Astrocyte (in vitro differentiated cells and primary cell): ENCODE measurements at regions not wholly inside any gene's neighbourhood (a gene's known extent, or its start where the extent isn't known, plus 50 kb on each side); places are given as distances from the start of the nearest gene placed in this dataset.

Experiments used
- DNase-seq: peaks from one replicate; pipeline ENCODE4 v3.0.0-alpha.2; 2010; ENCODE audit warnings: low read depth
- FAIRE-seq: peaks from 2 replicates; lab custom pipeline; 2011; peaks lifted over from hg19 to GRCh38; lab: Jason Lieb, UNC
- H2AFZ ChIP-seq: 2 replicates; pipeline ENCODE4 v1.6.0; 2012; ENCODE audit warnings: low read depth, low read length, inconsistent platforms
- H3K27ac ChIP-seq: 2 replicates; pipeline ENCODE4 v1.5.1; 2011; ENCODE audit warnings: low read depth, low read length, inconsistent platforms
- H3K27me3 ChIP-seq: 2 replicates; pipeline ENCODE4 v1.6.0; 2011; ENCODE audit warnings: low read length, inconsistent platforms; ENCODE audit not compliant: insufficient read depth
- H3K36me3 ChIP-seq: 2 replicates; pipeline ENCODE4 v1.5.1; 2011; ENCODE audit warnings: low read length, inconsistent platforms; ENCODE audit not compliant: insufficient read depth
- H3K4me1 ChIP-seq: 2 replicates; pipeline ENCODE4 v1.5.1; 2011; ENCODE audit warnings: low read length, inconsistent platforms; ENCODE audit not compliant: insufficient read depth
- H3K4me2 ChIP-seq: 2 replicates; pipeline ENCODE4 v1.6.0; 2012; ENCODE audit warnings: low read length, inconsistent platforms
- H3K4me3 ChIP-seq: 2 replicates; pipeline ENCODE4 v1.5.1; 2011; ENCODE audit warnings: low read depth, mild to moderate bottlenecking, low read length, inconsistent platforms; ENCODE audit not compliant: insufficient read depth
- H3K79me2 ChIP-seq: 2 replicates; pipeline ENCODE4 v1.6.0; 2012; ENCODE audit warnings: mild to moderate bottlenecking, low read length, inconsistent platforms; ENCODE audit not compliant: insufficient read depth
- H3K9ac ChIP-seq: 2 replicates; pipeline ENCODE4 v1.6.0; 2012; ENCODE audit warnings: mild to moderate bottlenecking, low read length, inconsistent platforms
- H3K9me3 ChIP-seq: 2 replicates; pipeline ENCODE4 v1.5.1; 2012; ENCODE audit warnings: low read depth, mild to moderate bottlenecking, low read length, inconsistent platforms; ENCODE audit not compliant: insufficient read depth
- H4K20me1 ChIP-seq: 2 replicates; pipeline ENCODE4 v1.6.0; 2012; ENCODE audit warnings: low read length, inconsistent platforms; ENCODE audit not compliant: insufficient read depth
- H3K27ac Mint-ChIP-seq: one replicate; pipeline ENCODE4 v1.8.0; 2021; ENCODE audit warnings: mild to moderate bottlenecking, mixed read lengths; ENCODE audit not compliant: unreplicated experiment
- H3K27me3 Mint-ChIP-seq: one replicate; pipeline ENCODE4 v1.8.0; 2021; ENCODE audit warnings: low read depth, mixed read lengths; ENCODE audit not compliant: unreplicated experiment
- H3K36me3 Mint-ChIP-seq: one replicate; pipeline ENCODE4 v1.8.0; 2021; ENCODE audit warnings: low read depth, mixed read lengths; ENCODE audit not compliant: unreplicated experiment
- H3K4me1 Mint-ChIP-seq: one replicate; pipeline ENCODE4 v1.8.0; 2021; ENCODE audit warnings: low read depth, mixed read lengths; ENCODE audit not compliant: unreplicated experiment
- H3K4me3 Mint-ChIP-seq: one replicate; pipeline ENCODE4 v1.8.0; 2021; ENCODE audit warnings: mild to moderate bottlenecking, moderate library complexity, mixed read lengths; ENCODE audit not compliant: unreplicated experiment
- H3K9me3 Mint-ChIP-seq: one replicate; pipeline ENCODE4 v1.8.0; 2021; ENCODE audit warnings: mild to moderate bottlenecking, mixed read lengths; ENCODE audit not compliant: unreplicated experiment
- EZH2 ChIP-seq: IDR thresholded peaks from 2 replicates; pipeline ENCODE4 v1.6.1; 2012; ENCODE audit warnings: mild to moderate bottlenecking, low read length, inconsistent platforms; ENCODE audit not compliant: insufficient read depth
- TF ChIP-seq, protein P1 (sequence below): IDR thresholded peaks from 2 replicates; pipeline ENCODE4 v1.5.1; 2011; ENCODE audit warnings: low read depth, mild to moderate bottlenecking, inconsistent platforms, low read length, moderate library complexity; ENCODE audit not compliant: insufficient read depth

GRCh38 chr4:20041839-20042407 lies 209.8 kb upstream of the SLIT2 start:
- Histone ChIP-seq H3K27me3 (no peaks in the 10 kb centered on the region), H3K9ac (no peak overlapping the region), H4K20me1 (no peaks in the 10 kb centered on the region), H2AFZ (no peak overlapping the region), H3K9me3 (no peaks in the 10 kb centered on the region), H3K4me3 (no peak overlapping the region), H3K4me2 (no peak overlapping the region), H3K4me1 (no peaks in the 10 kb centered on the region), H3K27ac (no peak overlapping the region), H3K36me3 (no peaks in the 10 kb centered on the region), H3K79me2 (no peaks in the 10 kb centered on the region)
- no peak overlapping the region for H3K27ac Mint-ChIP-seq
- H3K4me1 Mint-ChIP-seq, result peaks cover 2% of the 10 kb centered on the region
- no peak overlapping the region for H3K4me3 Mint-ChIP-seq
- TF ChIP-seq, protein P1, sequence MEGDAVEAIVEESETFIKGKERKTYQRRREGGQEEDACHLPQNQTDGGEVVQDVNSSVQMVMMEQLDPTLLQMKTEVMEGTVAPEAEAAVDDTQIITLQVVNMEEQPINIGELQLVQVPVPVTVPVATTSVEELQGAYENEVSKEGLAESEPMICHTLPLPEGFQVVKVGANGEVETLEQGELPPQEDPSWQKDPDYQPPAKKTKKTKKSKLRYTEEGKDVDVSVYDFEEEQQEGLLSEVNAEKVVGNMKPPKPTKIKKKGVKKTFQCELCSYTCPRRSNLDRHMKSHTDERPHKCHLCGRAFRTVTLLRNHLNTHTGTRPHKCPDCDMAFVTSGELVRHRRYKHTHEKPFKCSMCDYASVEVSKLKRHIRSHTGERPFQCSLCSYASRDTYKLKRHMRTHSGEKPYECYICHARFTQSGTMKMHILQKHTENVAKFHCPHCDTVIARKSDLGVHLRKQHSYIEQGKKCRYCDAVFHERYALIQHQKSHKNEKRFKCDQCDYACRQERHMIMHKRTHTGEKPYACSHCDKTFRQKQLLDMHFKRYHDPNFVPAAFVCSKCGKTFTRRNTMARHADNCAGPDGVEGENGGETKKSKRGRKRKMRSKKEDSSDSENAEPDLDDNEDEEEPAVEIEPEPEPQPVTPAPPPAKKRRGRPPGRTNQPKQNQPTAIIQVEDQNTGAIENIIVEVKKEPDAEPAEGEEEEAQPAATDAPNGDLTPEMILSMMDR, result no peak
- no peak for TF ChIP-seq EZH2
- no peaks in the 10 kb centered on the region for H3K9me3 Mint-ChIP-seq
- DNase-seq, result no peak
- H3K27me3 Mint-ChIP-seq, result no peaks in the 10 kb centered on the region
- H3K36me3 Mint-ChIP-seq, result no peaks in the 10 kb centered on the region
- no peak for FAIRE-seq

DNA sequence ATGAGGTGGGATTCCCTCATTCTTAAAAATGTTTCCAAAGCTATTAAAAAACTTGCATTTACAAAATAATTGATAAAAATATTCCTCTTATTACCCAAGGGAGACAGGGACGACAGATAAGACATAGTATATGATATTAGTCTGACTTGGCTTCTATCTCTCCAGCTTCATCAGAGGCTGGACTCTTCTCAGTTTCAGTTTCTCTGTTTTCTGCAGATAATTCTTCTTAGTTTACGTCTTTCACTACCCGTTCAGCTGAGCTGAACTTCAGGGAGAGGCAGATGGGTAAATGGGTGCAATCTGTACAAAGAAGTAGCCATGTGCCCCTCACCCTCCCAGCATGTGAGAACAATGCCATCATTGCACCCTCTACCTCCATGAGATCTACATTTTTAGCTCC lies 214.0 kb upstream of the SLIT2 start:
- no peak overlapping the region for H3K4me3 ChIP-seq
- H3K9me3 ChIP-seq, result no peaks in the 10 kb centered on the region
- Mint-ChIP-seq H3K9me3 (no peaks in the 10 kb centered on the region), H3K27ac (no peak overlapping the region), H3K27me3 (no peaks in the 10 kb centered on the region), H3K36me3 (no peaks in the 10 kb centered on the region), H3K4me3 (no peak overlapping the region), H3K4me1 (no peaks in the 10 kb centered on the region)
- H3K79me2 ChIP-seq, result no peaks in the 10 kb centered on the region
- H3K36me3 ChIP-seq, result no peaks in the 10 kb centered on the region
- DNase-seq, result no peak
- H2AFZ ChIP-seq, result no peak overlapping the region
- H3K4me2 ChIP-seq, result no peak overlapping the region
- FAIRE-seq, result no peak
- no peaks in the 10 kb centered on the region for H3K4me1 ChIP-seq
- no peaks in the 10 kb centered on the region for H4K20me1 ChIP-seq
- H3K27ac ChIP-seq, result no peak overlapping the region
- no peak overlapping the region for H3K9ac ChIP-seq
- TF ChIP-seq EZH2, result no peak
- TF ChIP-seq, protein P1, result no peak
- H3K27me3 ChIP-seq, result no peaks in the 10 kb centered on the region

- FAIRE-seq (no peak), DNase-seq (no peak)
- no peaks in the 10 kb centered on the region for H3K9me3 Mint-ChIP-seq
- no peaks in the 10 kb centered on the region for H3K27me3 ChIP-seq
- no peaks in the 10 kb centered on the region for H3K27me3 Mint-ChIP-seq
- no peaks in the 10 kb centered on the region for H4K20me1 ChIP-seq
- no peak overlapping the region for H3K4me2 ChIP-seq
- no peaks in the 10 kb centered on the region for H3K36me3 ChIP-seq
- H3K36me3 Mint-ChIP-seq, result no peaks in the 10 kb centered on the region
- no peak overlapping the region for H3K27ac ChIP-seq
- H3K4me1 ChIP-seq, result peaks cover 2% of the 10 kb centered on the region
- peaks cover 4% of the 10 kb centered on the region for H3K4me1 Mint-ChIP-seq
- no peak overlapping the region for H3K4me3 ChIP-seq
- no peaks in the 10 kb centered on the region for H3K79me2 ChIP-seq
- H2AFZ ChIP-seq, result no peak overlapping the region
- no peak overlapping the region for H3K9ac ChIP-seq
- H3K9me3 ChIP-seq, result no peaks in the 10 kb centered on the region
- TF ChIP-seq EZH2, result no peak
- H3K27ac Mint-ChIP-seq, result no peak overlapping the region
- H3K4me3 Mint-ChIP-seq, result no peak overlapping the region
Measured at GRCh38 chr4:20030108-20030507, 221.6 kb upstream of the SLIT2 start.
